ENCODE measurements at regions not wholly inside any gene's neighbourhood (a gene's known extent, or its start where the extent isn't known, plus 50 kb on each side); places are given as distances from the start of the nearest gene placed in this dataset.

GRCh38 chr16:73237601-73238000 lies 189.7 kb upstream of the ZFHX3 start:
- DNase-seq (ENCODE audit: low read depth, low spot score): no peak
- Histone ChIP-seq H3K27me3 (ENCODE audit: control insufficient read depth, extremely low read depth, insufficient read depth, low read length) (no peaks in the 10 kb centered on the region), H3K9me1 (ENCODE audit: control insufficient read depth, extremely low read depth, insufficient read depth, low read length) (no peaks in the 10 kb centered on the region), H3K4me3 (ENCODE audit: control insufficient read depth in 2 of 3, extremely low read depth in 1 of 3, insufficient read depth in 2 of 3, low read depth in 1 of 3, low read length in 3 of 3) (no peak overlapping the region), H3K9me3 (ENCODE audit: control insufficient read depth, low read depth, low read length) (no peaks in the 10 kb centered on the region), H3K9ac (ENCODE audit: control insufficient read depth, extremely low read depth, insufficient read depth, low read length) (no peak overlapping the region), H2AFZ (ENCODE audit: control insufficient read depth, low read length) (no peak overlapping the region), H3K36me3 (ENCODE audit: control insufficient read depth in 2 of 2, extremely low read depth in 1 of 2, insufficient read depth in 2 of 2, low read length in 2 of 2) (no peaks in the 10 kb centered on the region), H3K4me1 (ENCODE audit: control insufficient read depth, extremely low read depth, insufficient read depth, low read length) (no peaks in the 10 kb centered on the region), H4K20me1 (ENCODE audit: control insufficient read depth, extremely low read depth, insufficient read depth, low read length) (no peaks in the 10 kb centered on the region), H3K79me2 (ENCODE audit: control insufficient read depth, insufficient read depth, low read length) (no peaks in the 10 kb centered on the region), H3K4me2 (ENCODE audit: control insufficient read depth, extremely low read depth, insufficient read depth, low read depth, low read length) (no peak overlapping the region), H3K27ac (ENCODE audit: control insufficient read depth, insufficient read depth, low read length) (no peak overlapping the region)
- no peak for FAIRE-seq
- dilution Hi-C loops (cut with MboI; ENCODE audit: extremely low pct_ligation_motif_present, low sequenced_read_pairs): no loop called here
- TF ChIP-seq, protein P1, sequence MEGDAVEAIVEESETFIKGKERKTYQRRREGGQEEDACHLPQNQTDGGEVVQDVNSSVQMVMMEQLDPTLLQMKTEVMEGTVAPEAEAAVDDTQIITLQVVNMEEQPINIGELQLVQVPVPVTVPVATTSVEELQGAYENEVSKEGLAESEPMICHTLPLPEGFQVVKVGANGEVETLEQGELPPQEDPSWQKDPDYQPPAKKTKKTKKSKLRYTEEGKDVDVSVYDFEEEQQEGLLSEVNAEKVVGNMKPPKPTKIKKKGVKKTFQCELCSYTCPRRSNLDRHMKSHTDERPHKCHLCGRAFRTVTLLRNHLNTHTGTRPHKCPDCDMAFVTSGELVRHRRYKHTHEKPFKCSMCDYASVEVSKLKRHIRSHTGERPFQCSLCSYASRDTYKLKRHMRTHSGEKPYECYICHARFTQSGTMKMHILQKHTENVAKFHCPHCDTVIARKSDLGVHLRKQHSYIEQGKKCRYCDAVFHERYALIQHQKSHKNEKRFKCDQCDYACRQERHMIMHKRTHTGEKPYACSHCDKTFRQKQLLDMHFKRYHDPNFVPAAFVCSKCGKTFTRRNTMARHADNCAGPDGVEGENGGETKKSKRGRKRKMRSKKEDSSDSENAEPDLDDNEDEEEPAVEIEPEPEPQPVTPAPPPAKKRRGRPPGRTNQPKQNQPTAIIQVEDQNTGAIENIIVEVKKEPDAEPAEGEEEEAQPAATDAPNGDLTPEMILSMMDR (optimal IDR thresholded peaks at IDR 0.05 in 1 of 3, IDR thresholded peaks at IDR 0.05 in 1 of 3, conservative IDR thresholded peaks at IDR 0.05 in 1 of 3; ENCODE audit: extremely low read depth in 1 of 3, insufficient read depth in 2 of 3, low read length in 3 of 3): no peak
- TF ChIP-seq EZH2 (IDR thresholded peaks at IDR 0.05; ENCODE audit: low read length): no peak

DNA sequence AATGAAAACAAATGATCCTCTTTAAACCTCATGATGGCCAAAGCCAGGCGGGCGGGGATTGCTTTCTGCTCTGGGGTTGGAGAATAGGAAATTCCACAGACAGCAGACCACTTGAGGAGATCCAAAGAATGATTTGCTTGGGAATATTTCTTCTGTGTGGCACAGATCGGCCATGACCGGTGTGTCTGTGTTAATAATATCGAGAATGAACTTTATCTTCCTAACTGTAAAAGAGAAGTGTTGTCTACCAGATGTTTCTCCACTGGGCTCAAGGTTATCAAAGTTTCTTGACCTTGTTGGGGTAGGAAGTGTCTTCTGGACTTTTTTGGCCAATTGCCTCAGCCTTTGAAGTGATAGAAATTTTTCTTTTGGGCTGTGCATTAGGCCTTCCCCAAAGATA lies 186.6 kb upstream of the ZFHX3 start:
- Histone ChIP-seq H3K4me2 (ENCODE audit: control insufficient read depth, extremely low read depth, insufficient read depth, low read depth, low read length) (no peak overlapping the region), H3K27ac (ENCODE audit: control insufficient read depth, insufficient read depth, low read length) (no peak overlapping the region), H3K36me3 (ENCODE audit: control insufficient read depth in 2 of 2, extremely low read depth in 1 of 2, insufficient read depth in 2 of 2, low read length in 2 of 2) (no peaks in the 10 kb centered on the region), H4K20me1 (ENCODE audit: control insufficient read depth, extremely low read depth, insufficient read depth, low read length) (no peaks in the 10 kb centered on the region), H2AFZ (ENCODE audit: control insufficient read depth, low read length) (no peak overlapping the region), H3K4me1 (ENCODE audit: control insufficient read depth, extremely low read depth, insufficient read depth, low read length) (no peaks in the 10 kb centered on the region), H3K9me1 (ENCODE audit: control insufficient read depth, extremely low read depth, insufficient read depth, low read length) (no peaks in the 10 kb centered on the region), H3K79me2 (ENCODE audit: control insufficient read depth, insufficient read depth, low read length) (no peaks in the 10 kb centered on the region), H3K27me3 (ENCODE audit: control insufficient read depth, extremely low read depth, insufficient read depth, low read length) (no peaks in the 10 kb centered on the region), H3K4me3 (ENCODE audit: control insufficient read depth in 2 of 3, extremely low read depth in 1 of 3, insufficient read depth in 2 of 3, low read depth in 1 of 3, low read length in 3 of 3) (no peak overlapping the region), H3K9me3 (ENCODE audit: control insufficient read depth, low read depth, low read length) (no peaks in the 10 kb centered on the region), H3K9ac (ENCODE audit: control insufficient read depth, extremely low read depth, insufficient read depth, low read length) (no peak overlapping the region)
- dilution Hi-C loops (cut with MboI; ENCODE audit: extremely low pct_ligation_motif_present, low sequenced_read_pairs): no loop called here
- FAIRE-seq (no peak), DNase-seq (ENCODE audit: low read depth, low spot score) (no peak)
- TF ChIP-seq, protein P1 (optimal IDR thresholded peaks at IDR 0.05 in 1 of 3, IDR thresholded peaks at IDR 0.05 in 1 of 3, conservative IDR thresholded peaks at IDR 0.05 in 1 of 3; ENCODE audit: extremely low read depth in 1 of 3, insufficient read depth in 2 of 3, low read length in 3 of 3): no peak
- TF ChIP-seq EZH2 (IDR thresholded peaks at IDR 0.05; ENCODE audit: low read length): no peak

All from keratinocyte (primary cell).